GM12878 (cell line): ENCODE measurements at regions not wholly inside any gene's neighbourhood (a gene's known extent, or its start where the extent isn't known, plus 50 kb on each side); places are given as distances from the start of the nearest gene placed in this dataset.

Experiments used
- ATAC-seq: fragments of 200-7000 bp; cut with Tn5 transposase; 3 replicates; pipeline ENCODE4 v1.9.1; 2020; ENCODE audit warnings: mild to moderate bottlenecking, moderate library complexity
- BruUV-seq: library from RNA; stranded (reverse); fragments of 400-500 nt; replicated peaks from 2 replicates; lab custom pipeline; 2021; lab: Mats Ljungman, UMichigan
- CTCF ChIA-PET: fragments of 300-600 bp; sonication (Branson Sonifier 250); formaldehyde crosslinking; extraction: SDS; loops from one replicate; lab custom pipeline; 2021; ENCODE audit warnings: inconsistent platforms; lab: Yijun Ruan, JAX
- POLR2A ChIA-PET: fragments of 350-600 bp; formaldehyde crosslinking; extraction: SDS; loops from one replicate; lab custom pipeline; 2021; ENCODE audit warnings: inconsistent platforms; lab: Charles Lee
- RAD21 ChIA-PET: fragments of 300-600 bp; sonication (Branson Sonifier 250); formaldehyde crosslinking; loops from one replicate; lab custom pipeline; 2023; ENCODE audit warnings: antibody characterized with exemption; ENCODE audit not compliant: unreplicated experiment; lab: Charles Lee
- SMC1A ChIA-PET: fragments of 300-600 bp; sonication (Branson Sonifier 250); formaldehyde crosslinking; loops from one replicate; lab custom pipeline; 2023; ENCODE audit not compliant: unreplicated experiment, uncharacterized antibody; lab: Charles Lee
- DNase-seq: peaks from one replicate; pipeline ENCODE4 v3.0.0-alpha.2; 2011; ENCODE audit warnings: low read depth, low spot score
- FAIRE-seq: peaks from 3 replicates; lab custom pipeline; 2011; peaks lifted over from hg19 to GRCh38; lab: Jason Lieb, UNC
- H2AFZ ChIP-seq: 2 replicates; pipeline ENCODE4 v1.6.0; 2011; ENCODE audit warnings: low read depth, low read length, control low read depth; ENCODE audit not compliant: control insufficient read depth
- H3K27ac ChIP-seq: 2 replicates; pipeline ENCODE4 v1.5.1; 2011; ENCODE audit warnings: control low read depth; ENCODE audit not compliant: control insufficient read depth, insufficient read depth
- H3K27me3 ChIP-seq, 2 experiments: replicated peaks in 1 of 2; 2 replicates each; pipeline versions ENCODE4 v1.6.0 to v1.6.1; 2011; ENCODE audit warnings: low read length in 1 of 2; ENCODE audit not compliant: control insufficient read depth in 2 of 2, insufficient read depth in 2 of 2
- H3K36me3 ChIP-seq, 2 experiments: 2 replicates each; pipeline ENCODE4 v1.5.1; 2011; ENCODE audit warnings: low read length in 1 of 2; ENCODE audit not compliant: control insufficient read depth in 2 of 2, insufficient read depth in 2 of 2
- H3K4me1 ChIP-seq: 2 replicates; pipeline ENCODE4 v1.6.1; 2011; ENCODE audit warnings: mild to moderate bottlenecking, low read length, moderate library complexity, mixed read lengths; ENCODE audit not compliant: control insufficient read depth, insufficient read depth
- H3K4me2 ChIP-seq: 2 replicates; pipeline ENCODE4 v1.6.0; 2011; ENCODE audit warnings: control low read depth; ENCODE audit not compliant: control insufficient read depth, insufficient read depth
- H3K4me3 ChIP-seq: fragments of 200-600 bp; sonication (generic); 2 replicates; pipeline ENCODE4 v1.5.1; 2016
- H3K79me2 ChIP-seq: 2 replicates; pipeline ENCODE4 v1.6.0; 2011; ENCODE audit warnings: low read length; ENCODE audit not compliant: control insufficient read depth, insufficient read depth
- H3K9ac ChIP-seq: 2 replicates; pipeline ENCODE4 v1.8.0; 2011; ENCODE audit warnings: low read length, control low read depth, mixed read lengths; ENCODE audit not compliant: control insufficient read depth, insufficient read depth
- H3K9me3 ChIP-seq: replicated peaks from 3 replicates; pipeline ENCODE4 v1.5.1; 2011; ENCODE audit warnings: mild to moderate bottlenecking, low read length; ENCODE audit not compliant: control insufficient read depth, insufficient read depth
- H4K20me1 ChIP-seq: 2 replicates; pipeline ENCODE4 v1.6.0; 2011; ENCODE audit not compliant: control insufficient read depth, insufficient read depth
- CHD4 ChIP-seq: fragments of 200-600 bp; sonication (generic); IDR thresholded peaks from 2 replicates; pipeline ENCODE4 v1.6.1; 2016; ENCODE audit warnings: mild to moderate bottlenecking
- FOXK2 ChIP-seq: fragments of 450-650 bp; IDR thresholded peaks from 2 replicates; pipeline ENCODE4 v1.6.1; 2017; ENCODE audit warnings: mild to moderate bottlenecking, moderate library complexity
- IKZF2 ChIP-seq, 2 experiments: fragments of 450-650 bp; IDR thresholded peaks; 2 replicates each; pipeline ENCODE4 v1.6.1; 2017; ENCODE audit warnings: mild to moderate bottlenecking in 2 of 2, moderate library complexity in 2 of 2
- IRF3 ChIP-seq: fragments of 450-650 bp; IDR thresholded peaks from 2 replicates; pipeline ENCODE4 v1.6.1; 2014; ENCODE audit warnings: mild to moderate bottlenecking
- JUNB ChIP-seq: IDR thresholded peaks from 2 replicates; pipeline ENCODE4 v1.6.1; 2016; ENCODE audit warnings: antibody characterized with exemption, mild to moderate bottlenecking
- KAT2A ChIP-seq: conservative IDR thresholded peaks from 2 replicates; pipeline ENCODE4 v1.6.1; 2011; ENCODE audit warnings: low read depth, low read length; ENCODE audit not compliant: control insufficient read depth
- LARP7 ChIP-seq: fragments of 450-650 bp; IDR thresholded peaks from 2 replicates; pipeline ENCODE4 v1.6.1; 2017; ENCODE audit warnings: mild to moderate bottlenecking
- MEF2B ChIP-seq: fragments of 450-650 bp; IDR thresholded peaks from 2 replicates; pipeline ENCODE4 v1.6.1; 2018; ENCODE audit warnings: mild to moderate bottlenecking, moderate library complexity; ENCODE audit not compliant: partially characterized antibody, poor library complexity, severe bottlenecking
- RAD51 ChIP-seq: fragments of 450-650 bp; IDR thresholded peaks from 2 replicates; pipeline ENCODE4 v1.6.1; 2016; ENCODE audit warnings: moderate library complexity, mild to moderate bottlenecking, inconsistent platforms
- RCOR1 ChIP-seq: conservative IDR thresholded peaks from 2 replicates; pipeline ENCODE4 v1.6.1; 2012; ENCODE audit warnings: low read depth, low read length, improper control_type of control experiment
- TAF1 ChIP-seq: IDR thresholded peaks from 2 replicates; pipeline ENCODE4 v1.6.1; 2011; ENCODE audit warnings: mild to moderate bottlenecking, low read depth, low read length, borderline replicate concordance
- TARDBP ChIP-seq: IDR thresholded peaks from 2 replicates; pipeline ENCODE4 v1.6.1; 2016; ENCODE audit warnings: borderline replicate concordance
- TCF7 ChIP-seq: IDR thresholded peaks from 2 replicates; pipeline ENCODE4 v1.6.1; 2014; ENCODE audit warnings: antibody characterized with exemption, borderline replicate concordance
- WRNIP1 ChIP-seq: IDR thresholded peaks from 2 replicates; pipeline ENCODE4 v1.6.1; 2011; ENCODE audit warnings: low read depth, low read length, improper control_type of control experiment, borderline replicate concordance
- ZNF217 ChIP-seq: fragments of 450-650 bp; IDR thresholded peaks from 2 replicates; pipeline ENCODE4 v1.6.1; 2017; ENCODE audit warnings: antibody characterized with exemption, mild to moderate bottlenecking
- ZSCAN29 ChIP-seq: fragments of 450-650 bp; IDR thresholded peaks from 2 replicates; pipeline ENCODE4 v1.6.1; 2017; ENCODE audit warnings: mild to moderate bottlenecking, moderate library complexity
- WGBS: methylation state at CpG from one replicate; pipeline ENCODE4 v1.1.6; 2016; ENCODE audit warnings: low lambda C conversion rate; ENCODE audit not compliant: insufficient replicate concordance, insufficient coverage; ENCODE audit errors: missing lambda C conversion rate; 5-methylcytosine and 5-hydroxymethylcytosine counted together
- in situ Hi-C: fragments of 300-500 bp; cut with MboI; formaldehyde crosslinking; loops from 9 replicates; pipeline ENCODE4 v1.14.3; 2018; ENCODE audit warnings: mixed read lengths
- intact Hi-C: fragments of 100-400 bp; cut with micrococcal nuclease; formaldehyde crosslinking; loops from one replicate; pipeline ENCODE4 v1.14.2; 2022; ENCODE audit not compliant: unreplicated experiment
- TF ChIP-seq, protein P1 (sequence below): IDR thresholded peaks from 2 replicates; pipeline ENCODE4 v1.6.1; 2011; ENCODE audit warnings: low read depth, mild to moderate bottlenecking, low read length, moderate library complexity, borderline replicate concordance; ENCODE audit errors: extremely low read depth
- TF ChIP-seq, protein P2 (sequence below): fragments of 450-650 bp; IDR thresholded peaks from 2 replicates; pipeline ENCODE4 v1.6.1; 2017; ENCODE audit warnings: low read depth, mild to moderate bottlenecking, moderate library complexity

GRCh38 chr6:4614637-4615036 lies 161.6 kb upstream of the CDYL start:
- Histone ChIP-seq H3K36me3 (no peaks in the 10 kb centered on the region), H3K9ac (no peak overlapping the region), H3K4me1 (no peaks in the 10 kb centered on the region), H3K4me3 (no peak overlapping the region), H3K79me2 (no peaks in the 10 kb centered on the region), H4K20me1 (no peaks in the 10 kb centered on the region), H2AFZ (no peak overlapping the region), H3K27me3 (no peaks in the 10 kb centered on the region; a peak in 1 of 4 replicates), H3K27ac (no peak overlapping the region), H3K9me3 (no peaks in the 10 kb centered on the region; the same call in 2 of the 3 replicates), H3K4me2 (no peak overlapping the region)
- no peak for DNase-seq
- in situ Hi-C loops (no loop called here), intact Hi-C loops (no loop called here)
- 42% methylated on average over 5 of the region's 5 CpGs for WGBS
- no peak for TF ChIP-seq RCOR1
- no peak for TF ChIP-seq CHD4
- TF ChIP-seq FOXK2: no peak
- no peak for TF ChIP-seq MEF2B
- no peak for TF ChIP-seq ZNF217
- TF ChIP-seq TARDBP: no peak
- TF ChIP-seq RAD51: no peak
- no peak for TF ChIP-seq IRF3
- ATAC-seq: no peak
- ChIA-PET SMC1A (no interaction called here), POLR2A (no interaction called here), RAD21 (no interaction called here), CTCF (no interaction called here)
- no TSS peak for BruUV-seq
- FAIRE-seq: no peak

- no peaks in the 10 kb centered on the region for H3K36me3 ChIP-seq
- DNase-seq: no peak
- H4K20me1 ChIP-seq: no peaks in the 10 kb centered on the region
- no peaks in the 10 kb centered on the region for H3K79me2 ChIP-seq
- no peak overlapping the region for H3K27ac ChIP-seq
- CTCF ChIA-PET: no interaction called here
- H3K4me3 ChIP-seq: no peak overlapping the region
- RAD21 ChIA-PET: no interaction called here
- intact Hi-C loops (no loop called here), in situ Hi-C loops (no loop called here)
- no peak for ATAC-seq
- no peak for FAIRE-seq
- SMC1A ChIA-PET: interaction anchor here (0.5 kb wide), 1 partner anchor 236 kb away, joined by 3 read pairs; no protein-coding TSS in a partner anchor
- no peaks in the 10 kb centered on the region; a peak in 1 of 4 replicates for H3K27me3 ChIP-seq
- no peaks in the 10 kb centered on the region; the same call in 2 of the 3 replicates for H3K9me3 ChIP-seq
- no peaks in the 10 kb centered on the region for H3K4me1 ChIP-seq
- H3K9ac ChIP-seq: no peak overlapping the region
- H3K4me2 ChIP-seq: no peak overlapping the region
- no peak overlapping the region for H2AFZ ChIP-seq
- BruUV-seq: no TSS peak
- WGBS: 25% methylated on average over 5 of the region's 5 CpGs
- POLR2A ChIA-PET: no interaction called here
- TF ChIP-seq ZSCAN29 (no peak), TAF1 (no peak), WRNIP1 (no peak), LARP7 (no peak), KAT2A (no peak), JUNB (no peak), IKZF2 (IDR thresholded peaks at IDR 0.05) (no peak), TCF7 (no peak)
- TF ChIP-seq, protein P1, sequence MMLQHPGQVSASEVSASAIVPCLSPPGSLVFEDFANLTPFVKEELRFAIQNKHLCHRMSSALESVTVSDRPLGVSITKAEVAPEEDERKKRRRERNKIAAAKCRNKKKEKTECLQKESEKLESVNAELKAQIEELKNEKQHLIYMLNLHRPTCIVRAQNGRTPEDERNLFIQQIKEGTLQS: no peak
- TF ChIP-seq, protein P2, sequence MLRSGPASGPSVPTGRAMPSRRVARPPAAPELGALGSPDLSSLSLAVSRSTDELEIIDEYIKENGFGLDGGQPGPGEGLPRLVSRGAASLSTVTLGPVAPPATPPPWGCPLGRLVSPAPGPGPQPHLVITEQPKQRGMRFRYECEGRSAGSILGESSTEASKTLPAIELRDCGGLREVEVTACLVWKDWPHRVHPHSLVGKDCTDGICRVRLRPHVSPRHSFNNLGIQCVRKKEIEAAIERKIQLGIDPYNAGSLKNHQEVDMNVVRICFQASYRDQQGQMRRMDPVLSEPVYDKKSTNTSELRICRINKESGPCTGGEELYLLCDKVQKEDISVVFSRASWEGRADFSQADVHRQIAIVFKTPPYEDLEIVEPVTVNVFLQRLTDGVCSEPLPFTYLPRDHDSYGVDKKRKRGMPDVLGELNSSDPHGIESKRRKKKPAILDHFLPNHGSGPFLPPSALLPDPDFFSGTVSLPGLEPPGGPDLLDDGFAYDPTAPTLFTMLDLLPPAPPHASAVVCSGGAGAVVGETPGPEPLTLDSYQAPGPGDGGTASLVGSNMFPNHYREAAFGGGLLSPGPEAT: no peak
Measured at GRCh38 chr6:4613795-4614194, 162.4 kb upstream of the CDYL start.
